ENCODE measurements at regions not wholly inside any gene's neighbourhood (a gene's known extent, or its start where the extent isn't known, plus 50 kb on each side); places are given as distances from the start of the nearest gene placed in this dataset.

GRCh38 chr2:56102866-56103265 lies 80.9 kb upstream of the CCDC85A start:
- no peak overlapping the region for H3K4me3 Mint-ChIP-seq
- intact Hi-C loops (cut with micrococcal nuclease) = no loop called here
- 100% methylated on average over 2 of the region's 2 CpGs for WGBS (ENCODE audit: insufficient coverage)
- H3K27me3 ChIP-seq (ENCODE audit: control insufficient read depth, insufficient read depth, low read length) = no peaks in the 10 kb centered on the region
- no peaks in the 10 kb centered on the region for H3K4me1 ChIP-seq (ENCODE audit: control insufficient read depth, insufficient read depth, low read length)
- H3K27me3 Mint-ChIP-seq (ENCODE audit: low read depth in 2 of 2) = peaks cover 0 to 2% of the 10 kb centered on the region in 2 donors
- H3K36me3 ChIP-seq (ENCODE audit: control insufficient read depth, insufficient read depth, low read length) = no peaks in the 10 kb centered on the region
- DNase-seq (no peak), ATAC-seq (no peak)
- H3K4me1 Mint-ChIP-seq = no peaks in the 10 kb centered on the region
- H3K27ac ChIP-seq (ENCODE audit: low read length) = no peak overlapping the region
- no peak for TF ChIP-seq CTCF (IDR thresholded peaks at IDR 0.05)
- H3K27ac Mint-ChIP-seq = no peak overlapping the region
- H3K36me3 Mint-ChIP-seq = no peaks in the 10 kb centered on the region
- H3K9me3 ChIP-seq (ENCODE audit: control insufficient read depth, insufficient read depth, low read length) = no peaks in the 10 kb centered on the region
- H3K9me3 Mint-ChIP-seq = peaks cover 7 to 8% of the 10 kb centered on the region in 2 donors
- H3K4me3 ChIP-seq (ENCODE audit: low read length) = no peak overlapping the region

GRCh38 chr2:56104962-56105361 lies 78.8 kb upstream of the CCDC85A start:
- WGBS (ENCODE audit: insufficient coverage) = no CpG with 5 or more reads among the region's 1 CpG
- Histone ChIP-seq H3K27ac (ENCODE audit: low read length) (no peak overlapping the region), H3K4me3 (ENCODE audit: low read length) (no peak overlapping the region), H3K36me3 (ENCODE audit: control insufficient read depth, insufficient read depth, low read length) (no peaks in the 10 kb centered on the region), H3K9me3 (ENCODE audit: control insufficient read depth, insufficient read depth, low read length) (no peaks in the 10 kb centered on the region), H3K4me1 (ENCODE audit: control insufficient read depth, insufficient read depth, low read length) (no peaks in the 10 kb centered on the region), H3K27me3 (ENCODE audit: control insufficient read depth, insufficient read depth, low read length) (no peaks in the 10 kb centered on the region)
- DNase-seq (no peak), ATAC-seq (no peak)
- Mint-ChIP-seq H3K4me1 (no peaks in the 10 kb centered on the region), H3K27me3 (ENCODE audit: low read depth in 2 of 2) (no peaks in the 10 kb centered on the region), H3K9me3 (peaks cover 5 to 7% of the 10 kb centered on the region in 2 donors), H3K27ac (no peak overlapping the region), H3K4me3 (no peak overlapping the region), H3K36me3 (no peaks in the 10 kb centered on the region)
- no peak for TF ChIP-seq CTCF (IDR thresholded peaks at IDR 0.05)
- intact Hi-C loops (cut with micrococcal nuclease) = no loop called here

GRCh38 chr2:56107502-56108220 lies 76.1 kb upstream of the CCDC85A start:
- Histone ChIP-seq H3K4me3 (ENCODE audit: low read length) (no peak overlapping the region), H3K36me3 (ENCODE audit: control insufficient read depth, insufficient read depth, low read length) (no peaks in the 10 kb centered on the region), H3K27me3 (ENCODE audit: control insufficient read depth, insufficient read depth, low read length) (no peaks in the 10 kb centered on the region), H3K27ac (ENCODE audit: low read length) (no peak overlapping the region), H3K4me1 (ENCODE audit: control insufficient read depth, insufficient read depth, low read length) (no peaks in the 10 kb centered on the region), H3K9me3 (ENCODE audit: control insufficient read depth, insufficient read depth, low read length) (no peaks in the 10 kb centered on the region)
- intact Hi-C loops (cut with micrococcal nuclease) = no loop called here
- H3K27ac Mint-ChIP-seq = no peak overlapping the region
- no peak for DNase-seq
- whole genome bisulfite sequencing (ENCODE audit: insufficient coverage) = 48% methylated on average over 1 of the region's 3 CpGs
- peaks cover 9 to 12% of the 10 kb centered on the region in 2 donors for H3K9me3 Mint-ChIP-seq
- H3K36me3 Mint-ChIP-seq = no peaks in the 10 kb centered on the region
- H3K4me1 Mint-ChIP-seq = no peaks in the 10 kb centered on the region
- no peak for TF ChIP-seq CTCF (IDR thresholded peaks at IDR 0.05)
- no peak for ATAC-seq
- no peaks in the 10 kb centered on the region for H3K27me3 Mint-ChIP-seq (ENCODE audit: low read depth in 2 of 2)
- no peak overlapping the region for H3K4me3 Mint-ChIP-seq

GRCh38 chr2:56108806-56109205 lies 75.0 kb upstream of the CCDC85A start:
- peaks cover 7 to 8% of the 10 kb centered on the region in 2 donors for H3K9me3 Mint-ChIP-seq
- Histone ChIP-seq H3K4me3 (ENCODE audit: low read length) (no peak overlapping the region), H3K27me3 (ENCODE audit: control insufficient read depth, insufficient read depth, low read length) (no peaks in the 10 kb centered on the region), H3K27ac (ENCODE audit: low read length) (no peak overlapping the region), H3K4me1 (ENCODE audit: control insufficient read depth, insufficient read depth, low read length) (no peaks in the 10 kb centered on the region), H3K9me3 (ENCODE audit: control insufficient read depth, insufficient read depth, low read length) (no peaks in the 10 kb centered on the region), H3K36me3 (ENCODE audit: control insufficient read depth, insufficient read depth, low read length) (no peaks in the 10 kb centered on the region)
- WGBS (ENCODE audit: insufficient coverage) = 53% methylated on average over 2 of the region's 2 CpGs
- no peak for TF ChIP-seq CTCF (IDR thresholded peaks at IDR 0.05)
- intact Hi-C loops (cut with micrococcal nuclease) = no loop called here
- no peak overlapping the region for H3K4me3 Mint-ChIP-seq
- no peak for ATAC-seq
- DNase-seq = no peak
- H3K27me3 Mint-ChIP-seq (ENCODE audit: low read depth in 2 of 2) = no peaks in the 10 kb centered on the region
- H3K36me3 Mint-ChIP-seq = no peaks in the 10 kb centered on the region
- H3K4me1 Mint-ChIP-seq = no peaks in the 10 kb centered on the region
- no peak overlapping the region for H3K27ac Mint-ChIP-seq

Measured in natural killer cell (primary cell).